ENCODE measurements at regions not wholly inside any gene's neighbourhood (a gene's known extent, or its start where the extent isn't known, plus 50 kb on each side); places are given as distances from the start of the nearest gene placed in this dataset.
"Not testable (repeated sequence)": the region's sequence is repeated elsewhere in the genome, so short reads cannot be mapped to it uniquely, and the experiment has no call there.

DNA sequence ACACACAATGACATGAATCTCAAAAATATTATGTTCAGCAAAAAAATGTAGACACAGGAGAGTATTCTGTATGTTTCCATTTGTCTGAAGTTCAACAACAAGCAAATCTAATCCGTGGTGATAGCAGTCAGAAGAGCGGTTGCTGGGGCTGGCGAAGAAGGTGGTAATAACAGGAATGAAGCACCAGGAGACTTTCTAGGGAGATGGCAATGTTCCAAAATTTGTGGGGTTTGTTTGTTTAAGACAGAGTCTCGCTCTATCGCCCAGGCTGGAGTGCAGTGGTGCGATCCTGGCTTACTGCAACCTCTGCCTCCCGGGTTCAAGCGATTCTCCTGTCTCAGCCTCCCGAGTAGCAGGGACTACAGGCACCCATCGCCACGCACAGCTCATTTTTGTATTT is 177.8 kb downstream of the FOXB1 start:
- not testable (repeated sequence) for TF ChIP-seq CBX2 (IDR thresholded peaks at IDR 0.05; ENCODE audit: borderline replicate concordance, low read depth); TP53 (CRISPR knock-in tag; IDR thresholded peaks at IDR 0.05); PHF8 (IDR thresholded peaks at IDR 0.05; ENCODE audit: borderline replicate concordance, low read depth); CTCF (IDR thresholded peaks at IDR 0.05); CHD4 (IDR thresholded peaks at IDR 0.05; ENCODE audit: borderline replicate concordance); KDM1A (IDR thresholded peaks at IDR 0.05; ENCODE audit: low read depth); POLR2A (IDR thresholded peaks at IDR 0.05; ENCODE audit: low read length); EP300 (IDR thresholded peaks at IDR 0.05); RAD21 (conservative IDR thresholded peaks at IDR 0.05 in 1 of 2, IDR thresholded peaks at IDR 0.05 in 1 of 2); HEYL (CRISPR knock-in tag; IDR thresholded peaks at IDR 0.05); MYC (IDR thresholded peaks at IDR 0.05; ENCODE audit: borderline replicate concordance, low read length); USF2 (IDR thresholded peaks at IDR 0.05); MAZ (IDR thresholded peaks at IDR 0.05; ENCODE audit: borderline replicate concordance, low read depth, low read length)
- TF ChIP-seq, protein P1, sequence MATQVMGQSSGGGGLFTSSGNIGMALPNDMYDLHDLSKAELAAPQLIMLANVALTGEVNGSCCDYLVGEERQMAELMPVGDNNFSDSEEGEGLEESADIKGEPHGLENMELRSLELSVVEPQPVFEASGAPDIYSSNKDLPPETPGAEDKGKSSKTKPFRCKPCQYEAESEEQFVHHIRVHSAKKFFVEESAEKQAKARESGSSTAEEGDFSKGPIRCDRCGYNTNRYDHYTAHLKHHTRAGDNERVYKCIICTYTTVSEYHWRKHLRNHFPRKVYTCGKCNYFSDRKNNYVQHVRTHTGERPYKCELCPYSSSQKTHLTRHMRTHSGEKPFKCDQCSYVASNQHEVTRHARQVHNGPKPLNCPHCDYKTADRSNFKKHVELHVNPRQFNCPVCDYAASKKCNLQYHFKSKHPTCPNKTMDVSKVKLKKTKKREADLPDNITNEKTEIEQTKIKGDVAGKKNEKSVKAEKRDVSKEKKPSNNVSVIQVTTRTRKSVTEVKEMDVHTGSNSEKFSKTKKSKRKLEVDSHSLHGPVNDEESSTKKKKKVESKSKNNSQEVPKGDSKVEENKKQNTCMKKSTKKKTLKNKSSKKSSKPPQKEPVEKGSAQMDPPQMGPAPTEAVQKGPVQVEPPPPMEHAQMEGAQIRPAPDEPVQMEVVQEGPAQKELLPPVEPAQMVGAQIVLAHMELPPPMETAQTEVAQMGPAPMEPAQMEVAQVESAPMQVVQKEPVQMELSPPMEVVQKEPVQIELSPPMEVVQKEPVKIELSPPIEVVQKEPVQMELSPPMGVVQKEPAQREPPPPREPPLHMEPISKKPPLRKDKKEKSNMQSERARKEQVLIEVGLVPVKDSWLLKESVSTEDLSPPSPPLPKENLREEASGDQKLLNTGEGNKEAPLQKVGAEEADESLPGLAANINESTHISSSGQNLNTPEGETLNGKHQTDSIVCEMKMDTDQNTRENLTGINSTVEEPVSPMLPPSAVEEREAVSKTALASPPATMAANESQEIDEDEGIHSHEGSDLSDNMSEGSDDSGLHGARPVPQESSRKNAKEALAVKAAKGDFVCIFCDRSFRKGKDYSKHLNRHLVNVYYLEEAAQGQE (IDR thresholded peaks at IDR 0.05), result not testable (repeated sequence)

Measured in A549 (cell line).